ENCODE measurements at regions not wholly inside any gene's neighbourhood (a gene's known extent, or its start where the extent isn't known, plus 50 kb on each side); places are given as distances from the start of the nearest gene placed in this dataset.
"Not testable (repeated sequence)": the region's sequence is repeated elsewhere in the genome, so short reads cannot be mapped to it uniquely, and the experiment has no call there.

GRCh38 chr4:133275246-133275645 lies 126.2 kb downstream of the PCDH10 start:
- no peak for ATAC-seq
- CTCF ChIA-PET = no interaction called here
- H3K9me3 Mint-ChIP-seq (ENCODE audit: low read depth) = peaks cover 10% of the 10 kb centered on the region
- H3K27me3 Mint-ChIP-seq = no peaks in the 10 kb centered on the region
- H3K36me3 Mint-ChIP-seq = no peaks in the 10 kb centered on the region
- H3K27ac Mint-ChIP-seq = no peak overlapping the region
- H3K4me1 Mint-ChIP-seq = no peaks in the 10 kb centered on the region
- no peak for DNase-seq
- H3K4me3 Mint-ChIP-seq = no peak overlapping the region

GRCh38 chr4:133273401-133273800 lies 124.3 kb downstream of the PCDH10 start:
- ATAC-seq (no peak), DNase-seq (no peak)
- Mint-ChIP-seq H3K9me3 (ENCODE audit: low read depth) (peaks cover 5% of the 10 kb centered on the region), H3K36me3 (no peaks in the 10 kb centered on the region), H3K27ac (no peak overlapping the region), H3K4me3 (no peak overlapping the region), H3K4me1 (no peaks in the 10 kb centered on the region), H3K27me3 (no peaks in the 10 kb centered on the region)
- CTCF ChIA-PET = no interaction called here

GRCh38 chr4:133270021-133270570 lies 121.0 kb downstream of the PCDH10 start:
- CTCF ChIA-PET = no interaction called here
- H3K9me3 Mint-ChIP-seq (ENCODE audit: low read depth) = no peaks in the 10 kb centered on the region
- no peak for DNase-seq
- H3K36me3 Mint-ChIP-seq = no peaks in the 10 kb centered on the region
- ATAC-seq = no peak
- no peaks in the 10 kb centered on the region for H3K27me3 Mint-ChIP-seq
- H3K4me1 Mint-ChIP-seq = no peaks in the 10 kb centered on the region
- no peak overlapping the region for H3K4me3 Mint-ChIP-seq
- no peak overlapping the region for H3K27ac Mint-ChIP-seq

- Mint-ChIP-seq H3K4me1 (no peaks in the 10 kb centered on the region), H3K27me3 (no peaks in the 10 kb centered on the region), H3K27ac (no peak overlapping the region), H3K36me3 (no peaks in the 10 kb centered on the region), H3K4me3 (no peak overlapping the region), H3K9me3 (ENCODE audit: low read depth) (no peaks in the 10 kb centered on the region)
- ATAC-seq (no peak), DNase-seq (no peak)
- CTCF ChIA-PET = no interaction called here
These were observed 119.1 kb downstream of the PCDH10 start for GRCh38 chr4:133268205-133268604.

- H3K36me3 Mint-ChIP-seq; H3K4me3 Mint-ChIP-seq; H3K9me3 Mint-ChIP-seq (ENCODE audit: low read depth); H3K27ac Mint-ChIP-seq; H3K4me1 Mint-ChIP-seq; DNase-seq; H3K27me3 Mint-ChIP-seq; CTCF ChIA-PET; ATAC-seq: not testable (repeated sequence)
These were observed 118.4 kb downstream of the PCDH10 start for GRCh38 chr4:133267506-133267905.

GRCh38 chr4:133266966-133267365 lies 117.9 kb downstream of the PCDH10 start:
- H3K27me3 Mint-ChIP-seq; H3K27ac Mint-ChIP-seq; H3K36me3 Mint-ChIP-seq; H3K9me3 Mint-ChIP-seq (ENCODE audit: low read depth); CTCF ChIA-PET; H3K4me3 Mint-ChIP-seq; ATAC-seq; H3K4me1 Mint-ChIP-seq; DNase-seq: not testable (repeated sequence)

- H3K4me1 Mint-ChIP-seq; H3K27ac Mint-ChIP-seq; H3K27me3 Mint-ChIP-seq; H3K36me3 Mint-ChIP-seq; ATAC-seq; H3K9me3 Mint-ChIP-seq (ENCODE audit: low read depth); DNase-seq; CTCF ChIA-PET; H3K4me3 Mint-ChIP-seq: not testable (repeated sequence)
These were observed 115.2 kb downstream of the PCDH10 start for GRCh38 chr4:133264251-133264650.

GRCh38 chr4:133263104-133263503 lies 114.0 kb downstream of the PCDH10 start:
- Mint-ChIP-seq H3K27ac (no peak overlapping the region), H3K4me3 (no peak overlapping the region), H3K4me1 (no peaks in the 10 kb centered on the region), H3K9me3 (ENCODE audit: low read depth) (no peaks in the 10 kb centered on the region), H3K27me3 (no peaks in the 10 kb centered on the region), H3K36me3 (no peaks in the 10 kb centered on the region)
- ATAC-seq (no peak), DNase-seq (no peak)
- CTCF ChIA-PET = no interaction called here

GRCh38 chr4:133247861-133248260 lies 98.8 kb downstream of the PCDH10 start:
- no peaks in the 10 kb centered on the region for H3K36me3 Mint-ChIP-seq
- H3K4me1 Mint-ChIP-seq = no peaks in the 10 kb centered on the region
- H3K27ac Mint-ChIP-seq = no peak overlapping the region
- H3K27me3 Mint-ChIP-seq = no peaks in the 10 kb centered on the region
- DNase-seq (no peak), ATAC-seq (no peak)
- no peak overlapping the region for H3K4me3 Mint-ChIP-seq
- CTCF ChIA-PET = no interaction called here
- H3K9me3 Mint-ChIP-seq (ENCODE audit: low read depth) = peaks cover 4% of the 10 kb centered on the region

- no peak overlapping the region for H3K4me3 Mint-ChIP-seq
- CTCF ChIA-PET = no interaction called here
- no peaks in the 10 kb centered on the region for H3K36me3 Mint-ChIP-seq
- no peaks in the 10 kb centered on the region for H3K27me3 Mint-ChIP-seq
- peaks cover 4% of the 10 kb centered on the region for H3K9me3 Mint-ChIP-seq (ENCODE audit: low read depth)
- no peak for DNase-seq
- no peak overlapping the region for H3K27ac Mint-ChIP-seq
- no peaks in the 10 kb centered on the region for H3K4me1 Mint-ChIP-seq
- ATAC-seq = no peak
These were observed 96.1 kb downstream of the PCDH10 start for GRCh38 chr4:133245226-133245625.

Measured in activated CD8-positive, alpha-beta memory T cell treated with anti-CD3 and anti-CD28 coated beads, Interleukin-2, amount 10 ng/mL, durations not matched to agents 7 days and 5 days (primary cell).